Liver (tissue), 8 donors: ENCODE measurements at regions not wholly inside any gene's neighbourhood (a gene's known extent, or its start where the extent isn't known, plus 50 kb on each side); places are given as distances from the start of the nearest gene placed in this dataset.

Experiments
- DNase-seq: peaks from one replicate; pipeline ENCODE4 v3.0.0-alpha.2; 2017; ENCODE audit warnings: low spot score
- H3K27ac ChIP-seq, 2 donors: one replicate each; pipeline ENCODE4 v1.7.0; 2013; ENCODE audit warnings: inconsistent platforms in 2 of 2, low read length in 2 of 2, control low read depth in 1 of 2, low read depth in 1 of 2, mild to moderate bottlenecking in 1 of 2
- H3K27me3 ChIP-seq, 4 donors: one replicate each; pipeline versions ENCODE4 v1.6.1 to v1.7.0; 2013; ENCODE audit warnings: low read length in 3 of 4, inconsistent platforms in 1 of 4, mild to moderate bottlenecking in 1 of 4, moderate library complexity in 1 of 4; ENCODE audit not compliant: control insufficient read depth in 4 of 4, insufficient read depth in 4 of 4
- H3K36me3 ChIP-seq, 4 donors: one replicate each; pipeline versions ENCODE4 v1.6.1 to v1.7.0; 2013; ENCODE audit warnings: low read length in 3 of 4, mild to moderate bottlenecking in 3 of 4, low read depth in 1 of 4, moderate library complexity in 1 of 4; ENCODE audit not compliant: control insufficient read depth in 4 of 4, insufficient read depth in 3 of 4
- H3K4me1 ChIP-seq, 4 donors: one replicate each; pipeline versions ENCODE4 v1.6.1 to v1.7.0; 2013; ENCODE audit warnings: low read length in 3 of 4, mild to moderate bottlenecking in 3 of 4, moderate library complexity in 1 of 4; ENCODE audit not compliant: control insufficient read depth in 4 of 4, insufficient read depth in 4 of 4
- H3K4me3 ChIP-seq, 3 donors: one replicate each; pipeline versions ENCODE4 v1.6.1 to v1.7.0; 2013; ENCODE audit warnings: low read length in 3 of 3, control low read depth in 1 of 3, low read depth in 1 of 3, mild to moderate bottlenecking in 1 of 3
- H3K9ac ChIP-seq, 2 donors: one replicate each; pipeline ENCODE4 v1.7.0; 2013; ENCODE audit warnings: low read length in 2 of 2, mild to moderate bottlenecking in 2 of 2, moderate library complexity in 2 of 2, control low read depth in 1 of 2, low read depth in 1 of 2
- H3K9me3 ChIP-seq, 4 donors: one replicate each; pipeline versions ENCODE4 v1.6.1 to v1.7.0; 2013; ENCODE audit warnings: low read length in 3 of 4; ENCODE audit not compliant: control insufficient read depth in 4 of 4
- CTCF ChIP-seq: fragments of 150-350 bp; IDR thresholded peaks from 2 replicates; pipeline ENCODE4 v1.5.1; 2017; ENCODE audit warnings: improper control_type of control experiment, low read depth, low read length; ENCODE audit not compliant: missing input control
- FOXA1 ChIP-seq: IDR thresholded peaks from 2 replicates; pipeline ENCODE4 v1.6.1; 2016; ENCODE audit warnings: antibody characterized with exemption
- FOXA2 ChIP-seq: IDR thresholded peaks from 2 replicates; pipeline ENCODE4 v1.6.1; 2016; ENCODE audit warnings: antibody characterized with exemption
- GABPA ChIP-seq, 2 donors: IDR thresholded peaks in 1 of 2; conservative IDR thresholded peaks in 1 of 2; 2 replicates each; pipeline ENCODE4 v1.6.1; 2016; ENCODE audit warnings: antibody characterized with exemption in 2 of 2, mild to moderate bottlenecking in 1 of 2, moderate library complexity in 1 of 2
- HNF4A ChIP-seq, 2 donors: conservative IDR thresholded peaks; 2 replicates each; pipeline ENCODE4 v1.6.1; 2016; ENCODE audit warnings: antibody characterized with exemption in 2 of 2, mild to moderate bottlenecking in 2 of 2
- HNF4G ChIP-seq: IDR thresholded peaks from 2 replicates; pipeline ENCODE4 v1.6.1; 2016; ENCODE audit warnings: antibody characterized with exemption
- JUND ChIP-seq, 2 donors: IDR thresholded peaks; 2 replicates each; pipeline ENCODE4 v1.6.1; 2016; ENCODE audit warnings: antibody characterized with exemption in 2 of 2
- MAX ChIP-seq: IDR thresholded peaks from 2 replicates; pipeline ENCODE4 v1.6.1; 2016; ENCODE audit warnings: antibody characterized with exemption
- NR2F2 ChIP-seq: IDR thresholded peaks from 2 replicates; pipeline ENCODE4 v1.6.1; 2016; ENCODE audit warnings: antibody characterized with exemption
- RAD21 ChIP-seq, 2 donors: IDR thresholded peaks; 2 replicates each; pipeline ENCODE4 v1.6.1; 2016; ENCODE audit warnings: antibody characterized with exemption in 2 of 2, mild to moderate bottlenecking in 2 of 2
- RXRA ChIP-seq, 2 donors: IDR thresholded peaks; 2 replicates each; pipeline ENCODE4 v1.6.1; 2017 to 2018; ENCODE audit warnings: antibody characterized with exemption in 2 of 2, mild to moderate bottlenecking in 1 of 2
- SP1 ChIP-seq: IDR thresholded peaks from 2 replicates; pipeline ENCODE4 v1.6.1; 2018; ENCODE audit warnings: antibody characterized with exemption, mild to moderate bottlenecking
- TAF1 ChIP-seq: conservative IDR thresholded peaks from 2 replicates; pipeline ENCODE4 v1.6.1; 2016; ENCODE audit warnings: antibody characterized with exemption, mild to moderate bottlenecking
- YY1 ChIP-seq: IDR thresholded peaks from 2 replicates; pipeline ENCODE4 v1.6.1; 2016; ENCODE audit warnings: antibody characterized with exemption, mild to moderate bottlenecking
- ZBTB33 ChIP-seq: IDR thresholded peaks from 2 replicates; pipeline ENCODE4 v1.6.1; 2016; ENCODE audit warnings: antibody characterized with exemption
- WGBS: extraction: QIAGEN DNeasy Blood & Tissue Kit; methylation state at CpG from one replicate; pipeline ENCODE4 v1.1.7; 2013; 5-methylcytosine and 5-hydroxymethylcytosine counted together
- TF ChIP-seq, protein P1 (sequence below): IDR thresholded peaks from 2 replicates; pipeline ENCODE4 v1.6.1; 2016; ENCODE audit warnings: antibody characterized with exemption
- TF ChIP-seq, protein P2 (sequence below): IDR thresholded peaks from 2 replicates; pipeline ENCODE4 v1.6.1; 2016; ENCODE audit warnings: antibody characterized with exemption, mild to moderate bottlenecking
- donor health status: healthy.
- donor health status: healthy.
- donor health status: healthy.
- donor health status: healthy.
- donor health status: healthy.

DNA sequence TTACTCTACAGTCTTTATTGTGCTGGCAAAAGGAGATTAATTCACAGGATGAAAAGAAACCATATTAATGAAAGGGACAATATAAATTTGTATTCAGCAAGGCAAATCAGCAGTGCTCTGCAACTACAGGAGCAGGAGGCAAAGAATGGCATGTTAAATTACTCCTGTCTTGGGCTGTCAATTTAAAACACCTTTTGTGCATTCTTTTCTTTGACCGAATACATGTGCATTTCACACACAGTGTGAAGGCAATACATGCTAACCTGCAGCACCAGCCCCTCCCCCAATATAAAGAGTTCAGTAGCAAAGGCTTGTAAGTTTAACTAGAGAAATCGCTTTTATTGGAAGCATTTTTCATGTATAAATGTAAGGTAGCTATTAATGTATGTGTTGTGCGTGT, 275.2 kb upstream of the TOPAZ1 start:
- H3K4me3 ChIP-seq, result no peak overlapping the region
- no peaks in the 10 kb centered on the region for H3K27me3 ChIP-seq
- WGBS, result 86% methylated on average over 3 of the region's 3 CpGs
- no peak for DNase-seq
- H3K4me1 ChIP-seq, result no peaks in the 10 kb centered on the region
- TF ChIP-seq FOXA1, result no peak
- no peak for TF ChIP-seq GABPA (IDR thresholded peaks at IDR 0.05 in 1 of 2, conservative IDR thresholded peaks at IDR 0.05 in 1 of 2)
- no peak for TF ChIP-seq TAF1
- no peak for TF ChIP-seq CTCF
- no peak for TF ChIP-seq ZBTB33
- TF ChIP-seq, protein P1, sequence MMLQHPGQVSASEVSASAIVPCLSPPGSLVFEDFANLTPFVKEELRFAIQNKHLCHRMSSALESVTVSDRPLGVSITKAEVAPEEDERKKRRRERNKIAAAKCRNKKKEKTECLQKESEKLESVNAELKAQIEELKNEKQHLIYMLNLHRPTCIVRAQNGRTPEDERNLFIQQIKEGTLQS, result no peak
- no peak for TF ChIP-seq FOXA2
- no peak for TF ChIP-seq MAX
- TF ChIP-seq HNF4G, result no peak
- no peak for TF ChIP-seq YY1
- no peak for TF ChIP-seq JUND (IDR thresholded peaks at IDR 0.05)
- no peak for TF ChIP-seq NR2F2
- H3K27ac ChIP-seq, result no peak overlapping the region
- no peak overlapping the region for H3K9ac ChIP-seq
- no peaks in the 10 kb centered on the region for H3K36me3 ChIP-seq
- H3K9me3 ChIP-seq, result no peaks in the 10 kb centered on the region

- DNase-seq, result no peak
- H3K4me3 ChIP-seq, result no peak overlapping the region
- no peak overlapping the region for H3K27ac ChIP-seq
- no peaks in the 10 kb centered on the region for H3K9me3 ChIP-seq
- H3K36me3 ChIP-seq, result no peaks in the 10 kb centered on the region
- H3K9ac ChIP-seq, result no peak overlapping the region
- no peaks in the 10 kb centered on the region for H3K4me1 ChIP-seq
- WGBS, result 49% methylated on average over 5 of the region's 5 CpGs
- H3K27me3 ChIP-seq, result no peaks in the 10 kb centered on the region
- TF ChIP-seq SP1, result no peak
- TF ChIP-seq FOXA2, result no peak
- no peak for TF ChIP-seq JUND (IDR thresholded peaks at IDR 0.05)
- TF ChIP-seq RAD21 (IDR thresholded peaks at IDR 0.05), result no peak
- TF ChIP-seq NR2F2, result no peak
- TF ChIP-seq ZBTB33, result no peak
- no peak for TF ChIP-seq HNF4G
- TF ChIP-seq YY1, result no peak
- no peak for TF ChIP-seq GABPA (IDR thresholded peaks at IDR 0.05 in 1 of 2, conservative IDR thresholded peaks at IDR 0.05 in 1 of 2)
- TF ChIP-seq, protein P1, result no peak
- TF ChIP-seq, protein P2, sequence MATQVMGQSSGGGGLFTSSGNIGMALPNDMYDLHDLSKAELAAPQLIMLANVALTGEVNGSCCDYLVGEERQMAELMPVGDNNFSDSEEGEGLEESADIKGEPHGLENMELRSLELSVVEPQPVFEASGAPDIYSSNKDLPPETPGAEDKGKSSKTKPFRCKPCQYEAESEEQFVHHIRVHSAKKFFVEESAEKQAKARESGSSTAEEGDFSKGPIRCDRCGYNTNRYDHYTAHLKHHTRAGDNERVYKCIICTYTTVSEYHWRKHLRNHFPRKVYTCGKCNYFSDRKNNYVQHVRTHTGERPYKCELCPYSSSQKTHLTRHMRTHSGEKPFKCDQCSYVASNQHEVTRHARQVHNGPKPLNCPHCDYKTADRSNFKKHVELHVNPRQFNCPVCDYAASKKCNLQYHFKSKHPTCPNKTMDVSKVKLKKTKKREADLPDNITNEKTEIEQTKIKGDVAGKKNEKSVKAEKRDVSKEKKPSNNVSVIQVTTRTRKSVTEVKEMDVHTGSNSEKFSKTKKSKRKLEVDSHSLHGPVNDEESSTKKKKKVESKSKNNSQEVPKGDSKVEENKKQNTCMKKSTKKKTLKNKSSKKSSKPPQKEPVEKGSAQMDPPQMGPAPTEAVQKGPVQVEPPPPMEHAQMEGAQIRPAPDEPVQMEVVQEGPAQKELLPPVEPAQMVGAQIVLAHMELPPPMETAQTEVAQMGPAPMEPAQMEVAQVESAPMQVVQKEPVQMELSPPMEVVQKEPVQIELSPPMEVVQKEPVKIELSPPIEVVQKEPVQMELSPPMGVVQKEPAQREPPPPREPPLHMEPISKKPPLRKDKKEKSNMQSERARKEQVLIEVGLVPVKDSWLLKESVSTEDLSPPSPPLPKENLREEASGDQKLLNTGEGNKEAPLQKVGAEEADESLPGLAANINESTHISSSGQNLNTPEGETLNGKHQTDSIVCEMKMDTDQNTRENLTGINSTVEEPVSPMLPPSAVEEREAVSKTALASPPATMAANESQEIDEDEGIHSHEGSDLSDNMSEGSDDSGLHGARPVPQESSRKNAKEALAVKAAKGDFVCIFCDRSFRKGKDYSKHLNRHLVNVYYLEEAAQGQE, result no peak
- no peak for TF ChIP-seq RXRA (IDR thresholded peaks at IDR 0.05)
- TF ChIP-seq MAX, result no peak
- no peak for TF ChIP-seq FOXA1
- TF ChIP-seq HNF4A (conservative IDR thresholded peaks at IDR 0.05), result no peak
These were observed 273.2 kb upstream of the TOPAZ1 start for GRCh38 chr3:43968465-43968864.
